GM12874 (cell line): ENCODE measurements at regions not wholly inside any gene's neighbourhood (a gene's known extent, or its start where the extent isn't known, plus 50 kb on each side); places are given as distances from the start of the nearest gene placed in this dataset.

Experiments used
- CTCF ChIP-seq: IDR thresholded peaks from 2 replicates; pipeline ENCODE4 v1.5.1; 2011; ENCODE audit warnings: low read depth, mild to moderate bottlenecking, control low read depth, low read length, moderate library complexity; ENCODE audit not compliant: insufficient read depth

- TF ChIP-seq CTCF = no peak
Measured at GRCh38 chr9:86809151-86809550, 138.2 kb downstream of the GAS1 start.

GRCh38 chr9:86807367-86807976 is 139.8 kb downstream of the GAS1 start:
- TF ChIP-seq CTCF = no peak

GRCh38 chr9:86804011-86804410 is 143.3 kb downstream of the GAS1 start:
- no peak for TF ChIP-seq CTCF

- no peak for TF ChIP-seq CTCF
Measured at GRCh38 chr9:86802900-86803673, 144.2 kb downstream of the GAS1 start.

GRCh38 chr9:86801246-86801645 is 146.1 kb downstream of the GAS1 start:
- TF ChIP-seq CTCF = no peak

GRCh38 chr9:86800681-86801080 is 146.6 kb downstream of the GAS1 start:
- no peak for TF ChIP-seq CTCF

- no peak for TF ChIP-seq CTCF
Measured at GRCh38 chr9:86798966-86799365, 148.3 kb downstream of the GAS1 start.
